ENCODE measurements at regions not wholly inside any gene's neighbourhood (a gene's known extent, or its start where the extent isn't known, plus 50 kb on each side); places are given as distances from the start of the nearest gene placed in this dataset.

DNA sequence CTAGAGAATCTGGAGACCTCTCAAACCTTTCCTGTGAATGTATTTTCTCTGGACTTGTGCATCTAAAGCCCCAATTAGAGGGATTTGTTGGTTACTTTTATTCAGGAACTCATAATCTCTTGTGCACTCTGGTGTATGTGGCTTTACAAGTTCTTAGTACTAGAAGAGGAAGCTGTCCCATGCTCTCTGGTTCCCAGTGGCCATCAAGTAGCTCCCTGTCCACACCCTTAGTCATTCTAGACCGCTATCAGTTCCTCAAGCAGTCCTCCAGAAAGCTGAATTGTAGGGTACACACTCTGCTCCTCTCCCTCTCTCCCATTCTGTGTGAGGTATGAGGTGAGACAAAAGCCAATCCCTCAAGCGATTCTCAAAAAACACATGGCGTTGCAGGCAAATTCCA is 470.3 kb downstream of the PTPRC start:
- H3K36me3 ChIP-seq (ENCODE audit: control insufficient read depth, insufficient read depth, low read length): no peaks in the 10 kb centered on the region
- no peak for DNase-seq (ENCODE audit: low read depth, low spot score)
- H3K4me1 ChIP-seq (ENCODE audit: control insufficient read depth, insufficient read depth, low read length): no peaks in the 10 kb centered on the region
- TF ChIP-seq, protein P1, sequence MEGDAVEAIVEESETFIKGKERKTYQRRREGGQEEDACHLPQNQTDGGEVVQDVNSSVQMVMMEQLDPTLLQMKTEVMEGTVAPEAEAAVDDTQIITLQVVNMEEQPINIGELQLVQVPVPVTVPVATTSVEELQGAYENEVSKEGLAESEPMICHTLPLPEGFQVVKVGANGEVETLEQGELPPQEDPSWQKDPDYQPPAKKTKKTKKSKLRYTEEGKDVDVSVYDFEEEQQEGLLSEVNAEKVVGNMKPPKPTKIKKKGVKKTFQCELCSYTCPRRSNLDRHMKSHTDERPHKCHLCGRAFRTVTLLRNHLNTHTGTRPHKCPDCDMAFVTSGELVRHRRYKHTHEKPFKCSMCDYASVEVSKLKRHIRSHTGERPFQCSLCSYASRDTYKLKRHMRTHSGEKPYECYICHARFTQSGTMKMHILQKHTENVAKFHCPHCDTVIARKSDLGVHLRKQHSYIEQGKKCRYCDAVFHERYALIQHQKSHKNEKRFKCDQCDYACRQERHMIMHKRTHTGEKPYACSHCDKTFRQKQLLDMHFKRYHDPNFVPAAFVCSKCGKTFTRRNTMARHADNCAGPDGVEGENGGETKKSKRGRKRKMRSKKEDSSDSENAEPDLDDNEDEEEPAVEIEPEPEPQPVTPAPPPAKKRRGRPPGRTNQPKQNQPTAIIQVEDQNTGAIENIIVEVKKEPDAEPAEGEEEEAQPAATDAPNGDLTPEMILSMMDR (IDR thresholded peaks at IDR 0.05): no peak
- TF ChIP-seq TCF7L2 (IDR thresholded peaks at IDR 0.05; ENCODE audit: low read depth, low read length) (no peak), POLR2AphosphoS5 (IDR thresholded peaks at IDR 0.05; ENCODE audit: low read depth, low read length) (no peak), SIN3A (IDR thresholded peaks at IDR 0.05; ENCODE audit: borderline replicate concordance, insufficient read depth, low read depth, low read length) (no peak)
- TF ChIP-seq, protein P2, sequence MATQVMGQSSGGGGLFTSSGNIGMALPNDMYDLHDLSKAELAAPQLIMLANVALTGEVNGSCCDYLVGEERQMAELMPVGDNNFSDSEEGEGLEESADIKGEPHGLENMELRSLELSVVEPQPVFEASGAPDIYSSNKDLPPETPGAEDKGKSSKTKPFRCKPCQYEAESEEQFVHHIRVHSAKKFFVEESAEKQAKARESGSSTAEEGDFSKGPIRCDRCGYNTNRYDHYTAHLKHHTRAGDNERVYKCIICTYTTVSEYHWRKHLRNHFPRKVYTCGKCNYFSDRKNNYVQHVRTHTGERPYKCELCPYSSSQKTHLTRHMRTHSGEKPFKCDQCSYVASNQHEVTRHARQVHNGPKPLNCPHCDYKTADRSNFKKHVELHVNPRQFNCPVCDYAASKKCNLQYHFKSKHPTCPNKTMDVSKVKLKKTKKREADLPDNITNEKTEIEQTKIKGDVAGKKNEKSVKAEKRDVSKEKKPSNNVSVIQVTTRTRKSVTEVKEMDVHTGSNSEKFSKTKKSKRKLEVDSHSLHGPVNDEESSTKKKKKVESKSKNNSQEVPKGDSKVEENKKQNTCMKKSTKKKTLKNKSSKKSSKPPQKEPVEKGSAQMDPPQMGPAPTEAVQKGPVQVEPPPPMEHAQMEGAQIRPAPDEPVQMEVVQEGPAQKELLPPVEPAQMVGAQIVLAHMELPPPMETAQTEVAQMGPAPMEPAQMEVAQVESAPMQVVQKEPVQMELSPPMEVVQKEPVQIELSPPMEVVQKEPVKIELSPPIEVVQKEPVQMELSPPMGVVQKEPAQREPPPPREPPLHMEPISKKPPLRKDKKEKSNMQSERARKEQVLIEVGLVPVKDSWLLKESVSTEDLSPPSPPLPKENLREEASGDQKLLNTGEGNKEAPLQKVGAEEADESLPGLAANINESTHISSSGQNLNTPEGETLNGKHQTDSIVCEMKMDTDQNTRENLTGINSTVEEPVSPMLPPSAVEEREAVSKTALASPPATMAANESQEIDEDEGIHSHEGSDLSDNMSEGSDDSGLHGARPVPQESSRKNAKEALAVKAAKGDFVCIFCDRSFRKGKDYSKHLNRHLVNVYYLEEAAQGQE (IDR thresholded peaks at IDR 0.05; ENCODE audit: insufficient read depth in 1 of 2, low read depth in 2 of 2, low read length in 1 of 2): no peak
- BruUV-seq (replicated peaks): no TSS peak
- ATAC-seq: no peak
- in situ Hi-C loops (cut with HindIII; ENCODE audit: low pct_unique_long_range_greater_than_20kb, low sequenced_read_pairs) (no loop called here), intact Hi-C loops (cut with micrococcal nuclease; ENCODE audit: unreplicated experiment) (no loop called here)
- H3K27ac ChIP-seq (ENCODE audit: low read length): no peak overlapping the region
- no peak overlapping the region for H3K4me3 ChIP-seq (ENCODE audit: low read depth in 2 of 2, low read length in 2 of 2)
- H3K27me3 ChIP-seq (ENCODE audit: control insufficient read depth, insufficient read depth, low read length): no peaks in the 10 kb centered on the region
- ChIA-PET POLR2A (no interaction called here), CTCF (no interaction called here)
- H3K9me3 ChIP-seq (ENCODE audit: control insufficient read depth, insufficient read depth, low read depth, low read length): no peaks in the 10 kb centered on the region; the same call in 1 of the 2 replicates

DNA sequence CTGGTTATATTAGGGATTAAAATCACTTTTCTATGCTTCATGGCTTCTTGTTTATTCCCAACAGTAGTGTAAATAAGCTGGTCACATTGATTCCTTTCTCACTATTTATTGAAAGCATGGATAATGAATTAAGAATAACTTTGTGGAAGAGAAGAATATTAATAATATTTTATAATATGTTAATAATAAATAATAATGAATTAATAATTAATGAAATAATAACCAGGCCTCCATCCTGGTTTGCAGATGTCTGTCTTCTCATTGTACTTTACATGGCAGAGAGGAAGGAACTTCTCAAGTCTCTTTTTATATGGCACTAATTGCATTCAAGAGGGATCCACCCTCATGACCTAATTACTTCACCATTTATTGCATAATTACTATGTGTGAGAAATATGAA is 473.5 kb downstream of the PTPRC start:
- BruUV-seq (replicated peaks): no TSS peak
- Histone ChIP-seq H3K27me3 (ENCODE audit: control insufficient read depth, insufficient read depth, low read length) (no peaks in the 10 kb centered on the region), H3K27ac (ENCODE audit: low read length) (no peak overlapping the region), H3K4me3 (ENCODE audit: low read depth in 2 of 2, low read length in 2 of 2) (no peak overlapping the region), H3K9me3 (ENCODE audit: control insufficient read depth, insufficient read depth, low read depth, low read length) (no peaks in the 10 kb centered on the region), H3K4me1 (ENCODE audit: control insufficient read depth, insufficient read depth, low read length) (no peaks in the 10 kb centered on the region), H3K36me3 (ENCODE audit: control insufficient read depth, insufficient read depth, low read length) (no peaks in the 10 kb centered on the region)
- ChIA-PET CTCF (interaction anchor here (0.9 kb wide), 1 partner anchor 175 kb away, joined by 3 read pairs; no protein-coding TSS in a partner anchor), POLR2A (no interaction called here)
- in situ Hi-C loops (cut with HindIII; ENCODE audit: low pct_unique_long_range_greater_than_20kb, low sequenced_read_pairs): no loop called here
- TF ChIP-seq POLR2AphosphoS5 (IDR thresholded peaks at IDR 0.05; ENCODE audit: low read depth, low read length): no peak
- intact Hi-C loops (cut with micrococcal nuclease; ENCODE audit: unreplicated experiment): loop anchor here (5.0 to 10.0 kb wide), 2 partner anchors 178 to 340 kb away; no protein-coding TSS in a partner anchor
- DNase-seq (ENCODE audit: low read depth, low spot score): no peak
- no peak for ATAC-seq

DNA sequence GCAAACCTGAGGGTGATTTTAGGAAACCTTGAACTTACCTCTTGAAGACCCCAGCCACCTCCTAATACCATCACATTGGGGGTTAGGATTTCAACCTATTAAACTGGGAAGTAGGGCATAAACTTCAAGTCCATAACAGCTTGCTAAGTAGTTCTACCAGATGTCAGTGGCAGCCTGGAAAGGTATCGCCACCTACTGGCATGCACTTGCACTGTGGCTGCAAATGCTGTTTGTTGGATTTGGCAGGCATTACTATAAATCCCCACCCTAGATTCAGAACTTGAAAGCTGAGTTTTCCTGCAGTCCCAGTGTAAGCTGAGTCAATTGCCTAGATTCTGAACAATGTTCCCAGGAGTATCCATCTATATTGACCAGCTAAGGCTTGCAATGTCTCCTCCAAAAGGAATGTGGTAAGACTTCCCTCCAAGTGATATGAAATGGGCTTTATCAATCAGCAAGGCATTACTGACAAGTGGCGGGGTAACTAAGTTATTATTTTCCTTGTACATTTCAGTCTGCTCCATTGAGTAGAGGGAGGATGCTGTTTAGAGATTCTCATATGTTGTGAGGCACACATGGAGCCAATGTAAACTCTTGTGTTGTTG is 474.5 kb downstream of the PTPRC start:
- H3K9me3 ChIP-seq (ENCODE audit: control insufficient read depth, insufficient read depth, low read depth, low read length): no peaks in the 10 kb centered on the region
- no peaks in the 10 kb centered on the region for H3K36me3 ChIP-seq (ENCODE audit: control insufficient read depth, insufficient read depth, low read length)
- no peaks in the 10 kb centered on the region for H3K4me1 ChIP-seq (ENCODE audit: control insufficient read depth, insufficient read depth, low read length)
- DNase-seq (ENCODE audit: low read depth, low spot score) (peak; percentile 35), ATAC-seq (peak; percentile 42; the same call in 1 of the 2 replicates)
- TF ChIP-seq, protein P1 (IDR thresholded peaks at IDR 0.05): peak; percentile 86
- TF ChIP-seq TCF7L2 (IDR thresholded peaks at IDR 0.05; ENCODE audit: low read depth, low read length): no peak
- intact Hi-C loops (cut with micrococcal nuclease; ENCODE audit: unreplicated experiment): loop anchor here (5.0 to 10.0 kb wide), 2 partner anchors 179 to 341 kb away; no protein-coding TSS in a partner anchor
- ChIA-PET CTCF (interaction anchor here (0.9 kb wide), 1 partner anchor 176 kb away, joined by 3 read pairs; no protein-coding TSS in a partner anchor), POLR2A (no interaction called here)
- H3K27me3 ChIP-seq (ENCODE audit: control insufficient read depth, insufficient read depth, low read length): no peaks in the 10 kb centered on the region
- no peak overlapping the region for H3K27ac ChIP-seq (ENCODE audit: low read length)
- no peak overlapping the region for H3K4me3 ChIP-seq (ENCODE audit: low read depth in 2 of 2, low read length in 2 of 2)
- BruUV-seq (replicated peaks): no TSS peak
- in situ Hi-C loops (cut with HindIII; ENCODE audit: low pct_unique_long_range_greater_than_20kb, low sequenced_read_pairs): no loop called here
